GM04503 (cell line): ENCODE measurements at regions not wholly inside any gene's neighbourhood (a gene's known extent, or its start where the extent isn't known, plus 50 kb on each side); places are given as distances from the start of the nearest gene placed in this dataset.
"Not testable (repeated sequence)": the region's sequence is repeated elsewhere in the genome, so short reads cannot be mapped to it uniquely, and the experiment has no call there.

ENCODE experiments used
- DNase-seq: peaks from one replicate; pipeline ENCODE4 v3.0.0-alpha.2; 2012; ENCODE audit warnings: low read depth

DNA sequence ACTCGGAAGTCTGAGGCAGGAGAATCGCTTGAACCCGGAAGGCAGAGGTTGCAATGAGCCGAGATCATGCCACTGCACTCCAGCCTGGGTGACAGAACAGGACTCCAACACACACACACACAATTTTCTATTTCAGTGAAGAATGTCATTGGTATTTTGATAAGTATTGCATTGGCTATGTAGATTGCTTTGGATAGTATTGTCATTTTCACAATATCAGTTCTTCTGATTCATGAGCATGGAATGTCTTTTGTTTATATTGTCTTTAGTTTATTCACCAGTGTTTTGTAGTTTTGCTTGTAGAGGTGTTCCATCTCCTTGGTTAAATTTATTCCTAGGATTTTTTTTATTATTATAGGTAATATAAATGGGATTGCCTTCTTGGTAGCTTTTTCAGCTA is 693.4 kb upstream of the SYT4 start:
- peak; percentile 10 for DNase-seq

DNA sequence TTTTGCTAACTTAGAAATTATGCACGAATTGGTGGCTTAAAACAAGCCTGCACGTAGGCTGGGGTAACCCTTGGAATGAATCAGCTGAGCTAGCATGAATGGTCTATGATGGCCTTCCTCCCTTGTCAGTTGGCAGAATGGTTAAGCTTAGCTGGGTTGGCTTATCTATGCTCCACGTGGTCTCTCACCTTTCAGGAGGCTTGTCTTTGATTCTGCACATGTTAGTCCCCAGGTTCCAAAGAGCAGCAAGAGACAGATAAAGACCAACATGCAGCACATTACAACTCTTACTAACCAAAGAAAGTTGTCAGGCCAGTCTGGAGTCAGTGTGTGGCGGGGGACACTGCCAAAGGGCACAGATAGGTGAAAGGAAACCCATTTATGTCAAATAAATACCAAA is 700.9 kb upstream of the SYT4 start:
- DNase-seq = no peak

DNA sequence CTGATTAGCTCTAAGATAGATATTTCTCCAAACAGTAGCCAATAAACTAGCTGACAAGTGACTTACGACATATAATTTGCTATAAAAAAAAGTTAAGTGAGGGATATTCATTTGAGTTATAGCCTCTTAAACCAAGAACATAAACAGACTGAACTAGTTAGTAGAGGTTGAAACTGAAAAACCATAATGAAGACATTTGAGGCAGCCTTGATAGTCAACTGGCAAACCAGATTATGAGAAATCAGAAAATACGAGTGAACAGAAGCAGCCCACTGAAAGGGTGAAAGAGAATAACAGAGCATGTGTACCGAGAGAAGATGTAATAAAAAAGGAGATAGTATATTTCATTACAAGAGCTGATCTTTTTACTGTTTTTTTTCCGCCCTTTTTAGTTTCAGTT is 698.1 kb upstream of the SETBP1 start:
- DNase-seq = no peak

DNA sequence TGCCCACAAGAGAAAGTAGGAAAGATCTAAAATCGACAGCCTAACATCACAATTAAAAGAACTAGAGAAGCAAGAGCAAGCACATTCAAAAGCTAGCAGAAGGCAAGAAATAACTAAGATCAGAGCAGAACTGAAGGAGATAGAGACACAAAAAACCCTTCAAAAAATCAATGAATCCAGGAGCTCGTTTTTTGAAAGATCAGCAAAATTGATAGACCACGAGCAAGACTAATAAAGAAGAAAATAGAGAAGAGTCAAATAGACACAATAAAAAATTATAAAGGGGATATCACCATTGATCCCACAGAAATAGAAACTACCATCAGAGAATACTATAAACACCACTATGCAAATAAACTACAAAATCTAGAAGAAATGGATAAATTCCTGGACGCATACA is 693.6 kb upstream of the SETBP1 start:
- not testable (repeated sequence) for DNase-seq

DNA sequence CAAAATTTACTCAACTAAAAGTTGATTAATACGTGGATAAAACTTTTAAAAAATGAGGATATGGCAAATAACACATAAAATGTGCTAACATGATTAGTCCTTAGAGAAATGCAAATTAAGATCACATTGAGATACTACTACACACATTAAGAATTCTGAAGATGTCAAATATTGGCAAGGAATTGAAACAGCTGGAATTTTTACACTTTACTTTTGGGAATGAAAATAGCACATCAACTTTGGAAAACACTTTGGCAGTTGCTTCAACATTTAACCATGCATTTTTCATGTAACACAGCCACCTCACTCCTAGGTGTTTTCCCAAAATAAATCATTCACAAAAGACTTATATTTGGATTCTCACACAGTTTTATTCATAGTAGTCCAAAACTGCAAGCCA is 687.9 kb upstream of the SETBP1 start:
- no peak for DNase-seq

DNA sequence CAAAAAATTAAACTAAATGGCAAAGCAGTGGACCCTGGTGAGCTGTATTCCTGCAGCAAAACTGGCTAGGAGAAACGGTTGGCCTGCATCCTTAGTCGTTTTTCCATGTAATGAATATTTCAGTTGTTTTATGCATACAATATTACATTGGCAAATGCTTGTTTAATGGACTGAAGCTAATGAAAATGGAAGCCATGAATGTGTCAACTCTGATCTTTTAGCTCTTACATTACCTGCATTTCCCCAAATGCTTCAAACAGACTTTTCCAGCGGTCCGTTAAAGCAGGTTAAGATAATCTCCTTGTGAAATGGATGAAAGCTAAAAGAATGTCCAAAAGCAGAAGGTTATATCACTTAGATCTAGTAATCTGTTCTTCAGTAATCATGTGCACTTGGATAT is 686.3 kb upstream of the SETBP1 start:
- DNase-seq = no peak

DNA sequence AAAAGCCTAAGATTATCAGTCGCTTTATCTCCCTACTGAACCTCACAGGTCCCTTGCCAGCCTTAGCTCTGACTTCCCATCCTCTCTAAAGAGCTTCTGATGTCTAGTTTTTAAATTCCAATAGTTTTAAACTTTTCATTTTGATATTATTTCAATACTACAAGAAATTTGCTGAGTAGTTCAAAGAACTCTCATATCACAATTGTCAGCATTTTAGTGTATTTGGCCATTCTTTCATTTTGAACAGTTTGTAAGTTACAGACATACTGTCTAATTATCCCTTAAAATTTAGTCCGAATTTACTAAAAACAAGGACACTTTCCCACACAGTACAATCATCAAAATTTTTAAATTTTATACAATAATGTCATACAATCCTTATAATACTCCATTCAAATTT is 666.8 kb upstream of the SETBP1 start:
- DNase-seq = no peak

DNA sequence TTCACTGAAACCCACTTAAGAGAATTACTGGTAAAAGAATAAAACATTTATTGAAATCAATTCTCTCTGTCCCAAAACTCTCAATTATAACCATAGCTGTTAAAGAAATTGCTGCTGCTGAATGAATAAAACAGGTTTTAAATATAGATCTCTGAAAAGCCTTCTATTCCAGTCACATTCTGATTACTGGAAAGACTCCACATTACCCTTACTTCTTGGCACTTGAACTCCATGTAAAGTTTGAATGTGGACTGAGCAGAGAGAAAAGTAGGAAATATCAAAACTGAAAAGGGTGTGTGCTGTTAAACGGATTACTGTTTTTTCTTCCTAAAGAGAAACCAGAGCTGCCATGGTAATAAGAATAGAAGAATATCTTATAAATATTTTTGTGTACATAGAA is 655.3 kb upstream of the SETBP1 start:
- no peak for DNase-seq

DNA sequence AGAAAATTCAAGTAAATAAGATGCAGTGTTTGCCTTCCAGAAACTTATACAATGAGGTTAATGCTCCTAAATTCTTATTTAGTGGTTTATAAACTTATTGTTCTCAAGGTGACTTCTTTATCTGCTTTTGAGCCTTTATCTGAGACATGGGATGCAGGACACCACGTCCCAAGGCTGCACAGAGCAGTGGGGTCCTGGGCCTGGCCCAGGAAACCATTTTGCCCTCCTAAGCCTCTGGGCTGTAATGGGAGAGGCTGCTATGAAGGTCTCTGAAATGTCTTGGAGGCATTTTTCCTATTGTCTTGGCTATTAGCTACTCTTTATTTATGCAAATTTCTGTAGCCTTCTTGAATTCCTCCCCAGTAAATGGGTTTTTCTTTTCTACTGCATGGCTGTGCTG is 652.6 kb upstream of the SETBP1 start:
- no peak for DNase-seq

DNA sequence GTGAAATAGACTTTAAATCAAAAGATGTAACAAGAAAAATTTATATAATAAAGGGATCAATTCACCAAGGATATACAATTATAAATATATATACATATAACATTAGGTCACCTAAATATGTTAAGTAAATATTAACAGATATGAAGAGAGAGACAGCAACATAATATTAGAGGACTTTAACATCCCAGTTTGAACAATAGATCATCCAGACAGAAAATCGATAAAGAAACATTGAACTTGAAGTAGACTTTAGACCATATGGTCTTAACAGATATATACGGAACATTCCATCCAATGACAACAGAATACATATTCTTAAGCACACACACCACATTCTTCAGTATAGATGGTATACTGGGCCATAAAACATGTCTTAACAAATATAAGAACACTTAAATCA is 649.6 kb upstream of the SETBP1 start:
- no peak for DNase-seq

DNA sequence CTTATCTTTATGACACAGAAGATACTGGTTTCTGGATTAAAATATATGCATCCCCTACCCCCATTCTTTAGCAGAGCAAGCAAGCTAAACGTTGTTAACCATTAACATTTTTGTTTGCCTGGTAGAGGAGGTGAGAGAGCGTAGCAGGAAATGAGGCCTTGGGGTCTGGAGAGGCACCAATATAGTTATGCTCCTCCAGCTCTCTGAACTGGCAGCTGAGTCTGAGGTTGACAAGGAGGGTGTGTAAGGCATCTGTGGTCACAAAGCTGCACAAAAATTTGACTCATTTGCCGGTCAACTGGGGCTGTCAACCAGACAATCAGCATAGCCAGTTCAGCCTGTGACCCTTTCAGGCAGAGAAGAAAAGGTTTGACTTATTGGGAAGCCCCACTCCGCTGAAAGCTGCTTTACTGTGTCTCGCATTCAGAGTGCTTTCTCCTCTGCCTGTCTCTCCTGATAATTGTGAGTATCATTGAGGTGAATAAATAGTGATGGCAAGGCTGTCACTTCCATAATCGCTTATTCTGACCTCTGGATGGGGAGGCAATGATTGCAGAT is 647.5 kb upstream of the SETBP1 start:
- DNase-seq = no peak

DNA sequence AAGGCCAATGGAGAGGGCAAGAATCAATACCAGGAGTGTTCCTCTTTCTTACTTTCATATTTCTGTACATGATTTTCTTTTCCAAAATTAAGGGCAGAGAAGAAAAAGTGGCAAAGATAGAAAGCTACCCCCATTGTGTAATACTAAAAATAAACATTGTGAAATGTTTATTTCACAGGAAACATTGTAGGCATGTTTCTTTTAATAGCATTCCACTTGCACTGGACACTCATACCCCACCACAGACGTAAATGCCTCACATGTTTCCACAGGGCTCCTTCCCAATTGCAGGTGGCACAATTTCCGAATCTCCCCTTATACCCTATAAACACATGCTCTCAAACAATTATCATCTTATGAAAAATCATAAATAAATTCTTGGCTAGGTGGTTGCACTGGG is 645.1 kb upstream of the SETBP1 start:
- no peak for DNase-seq

DNA sequence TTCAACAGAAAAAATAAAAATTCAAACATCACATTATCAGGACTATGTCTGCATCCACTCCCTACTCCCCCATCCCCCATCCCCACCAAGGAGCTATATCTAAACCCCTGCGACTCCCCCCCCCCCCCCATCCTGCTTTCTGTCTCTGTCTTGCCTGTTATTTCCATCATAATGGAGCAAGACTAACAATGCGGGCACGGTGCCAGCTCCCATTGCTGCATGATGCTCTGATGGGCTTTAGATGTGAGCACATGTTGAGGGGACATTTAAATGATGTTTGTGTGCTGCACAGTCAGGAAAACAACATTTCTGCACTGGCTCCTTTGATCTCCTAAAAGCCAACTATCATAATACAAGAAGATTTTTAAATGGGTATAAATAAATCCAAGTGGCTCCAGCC is 644.2 kb upstream of the SETBP1 start:
- no peak for DNase-seq

DNA sequence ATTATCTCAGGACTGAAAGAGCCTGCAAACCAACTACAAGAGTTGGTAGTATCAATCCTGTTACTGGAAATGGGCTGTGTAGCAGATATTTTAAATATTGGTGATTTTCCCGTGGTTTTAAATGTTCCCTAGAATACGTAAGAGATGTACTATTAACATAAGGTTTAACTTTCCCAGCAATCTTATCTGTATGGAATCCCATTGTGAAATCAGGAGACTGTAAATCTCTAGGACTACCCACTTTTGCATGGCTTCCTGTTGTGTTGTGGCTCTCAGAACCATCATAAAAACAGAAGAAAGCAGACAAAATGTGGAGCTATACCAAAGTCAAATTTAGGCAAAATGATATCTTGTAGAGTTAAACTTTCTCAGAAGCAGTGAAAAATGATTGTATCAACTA is 641.5 kb upstream of the SETBP1 start:
- no peak for DNase-seq

DNA sequence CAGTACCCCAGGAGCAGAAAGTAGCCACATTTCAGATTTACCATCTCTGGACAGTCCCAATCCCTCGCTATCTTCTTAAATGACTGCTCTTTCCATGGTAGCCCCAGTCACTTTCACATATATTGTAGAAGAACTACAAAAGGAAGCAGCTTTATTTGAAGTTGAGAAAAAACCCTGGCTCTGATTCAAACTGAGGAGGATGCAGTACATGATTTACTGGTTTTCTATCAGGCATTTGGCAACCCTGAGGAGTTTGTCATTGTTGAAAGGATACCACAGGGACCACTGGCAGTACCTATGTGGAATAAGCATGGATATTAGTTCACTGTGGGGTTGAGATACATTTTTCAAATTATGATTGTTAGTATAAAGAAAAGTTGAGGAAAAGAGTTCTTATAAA is 640.9 kb upstream of the SETBP1 start:
- DNase-seq = no peak

DNA sequence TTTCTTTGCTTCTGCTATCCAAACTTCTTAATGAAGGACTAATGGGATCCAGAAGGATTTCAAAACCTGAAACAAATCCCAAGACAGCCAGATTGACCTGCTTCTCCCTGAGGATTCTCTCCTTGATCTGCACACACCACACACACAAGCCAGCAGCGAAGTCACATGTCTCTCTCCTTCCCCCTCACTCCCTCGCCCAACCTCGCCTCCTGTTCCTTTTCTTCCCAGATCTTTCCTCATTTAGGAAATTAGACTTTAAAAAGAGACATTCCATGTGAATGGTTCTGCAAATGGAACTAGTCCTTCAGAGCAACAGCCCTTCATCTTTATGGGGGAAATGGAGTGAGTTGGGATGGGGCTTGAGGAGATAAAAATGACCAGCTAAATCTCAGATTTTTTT is 639.1 kb upstream of the SETBP1 start:
- no peak for DNase-seq

DNA sequence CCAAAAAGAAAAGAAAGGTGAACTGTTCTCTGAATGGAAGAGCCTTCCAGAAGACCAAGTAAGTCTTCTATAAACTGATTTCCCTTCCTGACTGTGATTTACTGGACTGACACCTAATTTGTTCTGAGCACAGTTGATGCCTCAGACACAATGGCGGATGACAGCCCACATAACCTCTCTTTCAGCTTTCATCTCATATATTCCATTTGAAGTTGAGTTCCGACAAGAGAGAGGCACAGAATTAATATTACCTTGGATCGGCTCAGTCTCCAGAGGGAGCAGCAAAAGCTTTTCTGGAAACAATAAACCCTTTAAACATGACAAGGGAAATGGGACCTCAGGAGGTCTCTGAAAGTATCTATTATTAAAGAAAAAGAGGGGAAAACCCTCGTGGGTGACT is 638.7 kb upstream of the SETBP1 start:
- DNase-seq = no peak

DNA sequence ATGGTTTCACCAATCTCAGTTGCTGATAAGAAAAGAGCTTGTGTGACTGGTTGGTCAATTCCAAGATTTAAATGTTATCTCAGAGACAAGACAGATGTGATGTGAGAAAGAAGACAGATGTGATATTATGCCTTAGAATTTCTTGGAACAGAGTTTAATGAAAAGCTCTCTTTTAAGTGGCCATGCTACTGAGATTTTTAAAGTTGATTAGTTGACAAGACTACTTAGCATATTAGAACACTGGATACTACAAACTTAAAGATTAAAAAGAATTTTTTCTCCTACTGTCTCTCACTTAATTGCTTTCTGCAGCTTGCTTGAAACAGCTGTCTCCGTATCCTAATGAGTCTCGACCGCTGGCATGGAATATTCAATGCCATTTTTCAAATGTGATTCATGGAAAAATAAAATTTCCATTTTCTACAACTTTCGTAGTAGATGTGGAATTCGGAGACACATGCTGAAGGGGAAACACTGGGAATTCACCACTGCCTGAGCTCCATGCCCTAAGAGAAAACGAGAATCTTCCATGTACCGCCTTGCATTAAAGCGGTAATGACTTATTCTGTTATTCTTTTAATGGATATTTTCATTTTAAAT is 634.2 kb upstream of the SETBP1 start:
- no peak for DNase-seq

DNA sequence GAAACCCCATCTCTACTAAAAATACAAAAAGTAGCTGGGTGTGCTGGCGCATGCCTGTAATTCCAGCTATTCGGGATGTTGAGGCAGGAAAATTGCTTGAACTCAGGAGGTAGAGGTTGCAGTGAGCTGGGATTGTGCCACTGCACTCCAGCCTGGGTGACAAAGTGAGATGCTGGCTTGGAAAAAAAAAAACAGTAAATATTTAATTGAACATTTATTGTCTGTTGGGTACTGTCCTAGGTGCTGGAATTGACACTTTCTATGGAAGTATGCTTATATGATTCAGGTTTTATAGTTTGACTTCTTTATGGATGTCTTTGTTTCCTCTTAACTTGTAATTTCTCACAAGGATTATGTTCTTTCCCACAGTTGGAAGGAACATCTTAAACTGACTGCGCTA is 633.1 kb upstream of the SETBP1 start:
- no peak for DNase-seq

DNA sequence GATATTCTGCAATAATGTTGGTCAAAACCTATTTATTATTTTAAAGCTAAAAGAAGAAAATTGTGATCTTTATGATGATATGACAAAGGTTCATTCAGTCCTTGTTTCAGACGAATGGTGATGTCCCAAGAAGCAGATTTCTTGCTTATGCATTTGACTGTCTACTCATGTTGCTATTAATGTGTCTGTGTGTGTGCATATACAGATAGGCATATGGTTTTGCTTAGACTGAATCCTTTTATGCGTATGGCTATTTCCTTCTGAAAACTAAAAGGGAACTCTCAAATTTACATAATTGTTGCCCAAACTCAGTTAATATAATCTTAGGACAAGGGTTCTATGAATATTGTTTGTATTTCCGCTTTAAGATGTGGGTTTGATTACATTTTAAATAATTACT is 632.3 kb upstream of the SETBP1 start:
- DNase-seq = no peak

DNA sequence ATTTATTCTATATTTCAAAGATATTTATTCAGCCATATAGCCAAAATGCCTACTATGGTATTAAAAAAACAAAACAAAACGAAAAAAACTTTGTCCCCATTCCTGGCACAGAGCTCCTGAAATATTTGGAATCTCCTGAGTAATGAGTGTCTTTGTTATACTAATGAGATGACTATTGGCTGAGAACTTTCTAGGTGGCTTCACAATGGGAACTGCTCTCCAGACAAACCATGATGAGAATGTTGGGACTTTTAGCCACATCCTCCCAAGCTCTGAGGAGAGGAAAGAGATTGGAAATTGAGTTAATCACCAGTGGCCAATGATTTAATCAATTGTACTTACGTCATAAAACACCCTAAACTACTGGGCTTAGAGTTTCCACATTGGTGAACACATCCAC is 631.8 kb upstream of the SETBP1 start:
- DNase-seq = no peak

DNA sequence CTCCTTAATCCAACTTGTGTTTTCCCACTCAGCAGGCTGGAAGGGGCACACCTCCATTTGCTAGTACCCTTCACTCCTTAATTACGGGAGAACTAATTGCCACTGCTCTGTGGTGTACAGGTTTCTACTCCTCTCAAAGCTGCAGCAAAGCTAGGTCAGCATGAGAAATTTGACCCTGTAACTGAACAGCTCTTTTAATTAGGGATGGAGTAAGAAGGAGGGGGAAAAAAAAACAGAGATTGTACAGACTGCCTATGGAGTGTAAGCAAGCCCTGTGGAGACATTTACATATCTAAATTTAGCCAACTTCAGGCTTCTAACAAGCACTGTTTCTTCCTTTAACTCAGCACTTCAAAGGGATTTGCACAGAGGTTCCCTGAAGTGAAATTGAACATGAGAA is 629.7 kb upstream of the SETBP1 start:
- no peak for DNase-seq

DNA sequence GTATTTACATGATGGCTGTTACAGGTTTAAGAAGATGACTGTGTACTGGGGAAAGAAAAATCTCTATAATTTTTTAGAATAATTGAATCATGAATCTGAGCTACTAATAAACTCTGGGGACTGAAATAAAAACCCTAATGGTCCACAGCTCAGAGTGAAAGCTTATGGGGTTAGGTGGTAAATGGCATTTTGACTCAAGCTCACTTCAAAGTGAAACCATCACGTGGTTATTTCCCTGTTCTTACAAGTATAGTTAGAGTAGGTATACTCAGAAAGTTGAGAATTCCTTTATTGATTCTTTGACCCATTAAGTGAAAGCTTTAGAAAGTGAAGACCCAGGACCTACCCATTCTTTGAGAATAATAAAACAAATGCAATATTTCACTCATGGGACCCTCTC is 626.2 kb upstream of the SETBP1 start:
- DNase-seq = no peak

DNA sequence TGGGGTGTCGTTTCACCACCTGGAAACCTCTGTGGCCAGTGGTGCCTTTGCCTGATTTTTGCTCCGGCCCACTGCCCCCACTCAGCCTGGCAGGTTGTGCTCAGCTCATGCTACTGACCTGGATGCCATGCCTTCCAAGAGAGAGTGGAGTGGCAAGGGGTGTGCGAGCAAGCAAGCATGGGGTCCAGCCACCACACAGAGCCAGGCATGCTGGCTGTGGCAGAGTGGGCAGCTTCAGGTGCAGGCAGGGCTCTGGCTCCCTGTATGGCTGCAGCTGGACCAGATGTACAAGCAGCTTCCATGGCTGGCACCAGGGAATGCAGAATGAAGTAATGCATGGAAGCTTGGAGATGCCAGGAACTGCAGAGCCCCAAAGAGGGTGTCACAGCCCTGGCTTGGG is 620.5 kb upstream of the SETBP1 start:
- DNase-seq = no peak

DNA sequence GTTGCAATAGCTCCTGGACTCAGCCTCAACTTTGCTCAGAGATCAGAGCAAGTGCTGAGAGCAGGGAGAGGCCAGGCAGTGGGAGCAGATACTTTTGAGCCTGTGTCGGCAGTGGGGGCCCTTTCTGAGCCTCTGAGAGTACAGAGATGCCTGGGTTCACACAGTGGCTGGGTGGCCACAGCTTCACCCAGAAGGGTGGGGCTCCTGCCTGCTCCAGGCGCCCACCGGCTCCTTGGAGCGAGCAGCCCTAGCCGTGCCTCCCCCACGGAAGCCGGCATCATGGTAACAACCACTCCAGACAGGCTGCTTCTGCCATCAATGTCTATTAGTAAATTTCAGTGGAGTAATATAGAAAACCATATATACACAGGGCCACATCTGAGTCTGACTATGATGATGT is 619.2 kb upstream of the SETBP1 start:
- no peak for DNase-seq
